B cell (primary cell): ENCODE measurements at regions not wholly inside any gene's neighbourhood (a gene's known extent, or its start where the extent isn't known, plus 50 kb on each side); places are given as distances from the start of the nearest gene placed in this dataset.

Source experiments
- ATAC-seq: fragments of 200-7000 bp; cut with Tn5 transposase; one replicate; pipeline ENCODE4 v1.10.0; 2021; ENCODE audit warnings: low read depth, mild to moderate bottlenecking, moderate number of reproducible peaks, moderate library complexity
- CTCF ChIA-PET: fragments of 350-600 bp; sonication (Branson Sonifier 250); formaldehyde crosslinking; loops from one replicate; lab custom pipeline; 2021; ENCODE audit warnings: antibody characterized with exemption, inconsistent platforms; lab: Charles Lee
- POLR2A ChIA-PET: fragments of 350-600 bp; sonication (Branson Sonifier 250); formaldehyde crosslinking; loops from one replicate; lab custom pipeline; 2021; ENCODE audit warnings: antibody characterized with exemption; lab: Charles Lee
- DNase-seq: peaks from one replicate; pipeline ENCODE4 v3.0.0; 2013
- H2AFZ ChIP-seq: 2 replicates; pipeline ENCODE4 v1.6.1; 2012; ENCODE audit warnings: mild to moderate bottlenecking, low read depth, low read length; ENCODE audit not compliant: insufficient read depth, poor library complexity, severe bottlenecking
- H3K27ac ChIP-seq, 2 donors: 1 replicate in 1 of 2; 2 replicates in 1 of 2; pipeline ENCODE4 v1.5.1; 2012 to 2013; ENCODE audit warnings: low read length in 2 of 2, mild to moderate bottlenecking in 2 of 2, moderate library complexity in 1 of 2
- H3K27me3 ChIP-seq, 4 experiments: fragments of 200-600 bp in 1 of 4; sonication (generic) in 1 of 4; replicated peaks in 1 of 4; 1 replicate in 2 of 4; 2 replicates in 2 of 4; pipeline versions ENCODE4 v1.6.1 to v1.7.0; 2013 to 2016; ENCODE audit warnings: low read length in 3 of 4, mild to moderate bottlenecking in 2 of 4, mixed read lengths in 1 of 4, moderate library complexity in 1 of 4; ENCODE audit not compliant: insufficient read depth in 4 of 4, control insufficient read depth in 3 of 4; ENCODE audit errors: control extremely low read depth in 1 of 4
- H3K36me3 ChIP-seq, 2 experiments: replicated peaks in 1 of 2; 1 replicate in 1 of 2; 2 replicates in 1 of 2; pipeline versions ENCODE4 v1.6.1 to v1.7.1; 2013; ENCODE audit warnings: low read length in 1 of 2; ENCODE audit not compliant: insufficient read depth in 2 of 2, control insufficient read depth in 1 of 2; ENCODE audit errors: control extremely low read depth in 1 of 2, extremely low read depth in 1 of 2
- H3K4me1 ChIP-seq, 2 donors: fragments of 200-600 bp in 1 of 2; sonication (generic) in 1 of 2; 1 replicate in 1 of 2; 2 replicates in 1 of 2; pipeline versions ENCODE4 v1.5.1 to v1.6.1; 2013 to 2017; ENCODE audit warnings: low read length in 2 of 2; ENCODE audit not compliant: control insufficient read depth in 2 of 2, insufficient read depth in 2 of 2
- H3K4me2 ChIP-seq: replicated peaks from 2 replicates; pipeline ENCODE3; 2012; ENCODE audit warnings: mild to moderate bottlenecking, low read depth, low read length; ENCODE audit not compliant: poor library complexity, severe bottlenecking
- H3K4me3 ChIP-seq, 5 experiments: fragments of 200-600 bp in 1 of 5; sonication (generic) in 1 of 5; 1 replicate in 3 of 5; 2 replicates in 2 of 5; pipeline versions ENCODE4 v1.5.1 to v1.7.0; 2011 to 2016; ENCODE audit warnings: low read length in 4 of 5, mild to moderate bottlenecking in 4 of 5, low read depth in 2 of 5, control low read depth in 1 of 5, moderate library complexity in 1 of 5; ENCODE audit not compliant: insufficient read depth in 1 of 5; ENCODE audit errors: control extremely low read depth in 1 of 5, extremely low read depth in 1 of 5
- H3K79me2 ChIP-seq: fragments of 200-600 bp; sonication (generic); one replicate; pipeline ENCODE4 v1.6.0; 2016; ENCODE audit warnings: low read length; ENCODE audit not compliant: control insufficient read depth, insufficient read depth
- H3K9ac ChIP-seq: fragments of 200-600 bp; sonication (generic); 2 replicates; pipeline ENCODE4 v1.6.1; 2017; ENCODE audit warnings: mild to moderate bottlenecking, low read length, moderate library complexity
- H3K9me3 ChIP-seq, 3 donors: one replicate each; pipeline versions ENCODE4 v1.6.1 to v1.7.1; 2013; ENCODE audit warnings: low read length in 2 of 3; ENCODE audit not compliant: control insufficient read depth in 2 of 3, insufficient read depth in 1 of 3; ENCODE audit errors: control extremely low read depth in 1 of 3
- H4K20me1 ChIP-seq: 2 replicates; pipeline ENCODE4 v1.6.0; 2012; ENCODE audit warnings: mild to moderate bottlenecking, low read length; ENCODE audit not compliant: insufficient read depth, control insufficient read depth, poor library complexity, severe bottlenecking
- H3K27ac Mint-ChIP-seq: one replicate; pipeline ENCODE4 v1.8.0; 2021; ENCODE audit warnings: mixed read lengths
- H3K27me3 Mint-ChIP-seq: one replicate; pipeline ENCODE4 v1.8.0; 2021; ENCODE audit warnings: mixed read lengths
- H3K4me1 Mint-ChIP-seq: one replicate; pipeline ENCODE4 v1.8.0; 2021; ENCODE audit warnings: mixed read lengths
- H3K4me3 Mint-ChIP-seq: one replicate; pipeline ENCODE4 v1.8.0; 2021; ENCODE audit warnings: mixed read lengths
- H3K9me3 Mint-ChIP-seq: one replicate; pipeline ENCODE4 v1.8.0; 2022; ENCODE audit warnings: mixed read lengths; ENCODE audit not compliant: insufficient read depth
- CTCF ChIP-seq: fragments of 200-600 bp; IDR thresholded peaks from one replicate; pipeline ENCODE4 v1.8.0; 2022; ENCODE audit warnings: antibody characterized with exemption, mild to moderate bottlenecking
- EZH2 ChIP-seq: IDR thresholded peaks from 2 replicates; pipeline ENCODE4 v1.6.1; 2012; ENCODE audit warnings: borderline replicate concordance, low read depth, mild to moderate bottlenecking, moderate library complexity, low read length; ENCODE audit not compliant: insufficient read depth, poor library complexity, severe bottlenecking
- WGBS: methylation state at CpG from one replicate; pipeline ENCODE4 v1.1.5; 2013; ENCODE audit warnings: missing lambda C conversion rate; ENCODE audit not compliant: insufficient coverage; 5-methylcytosine and 5-hydroxymethylcytosine counted together
- intact Hi-C: fragments of 100-400 bp; cut with micrococcal nuclease; formaldehyde crosslinking; loops from one replicate; pipeline ENCODE4 v1.10.0; 2022

DNA sequence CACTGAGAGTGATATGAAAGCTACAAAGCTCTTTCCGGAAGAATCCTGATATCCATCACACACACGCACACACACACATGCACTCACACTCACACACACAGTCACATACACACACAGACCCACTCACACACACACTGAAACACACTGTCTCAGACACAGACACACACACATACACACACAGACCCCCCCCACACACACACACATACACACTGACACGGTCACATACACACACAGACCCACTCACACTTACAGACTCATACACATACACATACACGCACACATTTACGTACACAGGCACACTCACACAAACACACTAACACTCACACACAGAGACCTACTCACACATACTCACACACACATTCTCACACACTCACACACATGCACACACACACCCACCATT lies 58.6 kb downstream of the LIG4 start:
- DNase-seq (no peak), ATAC-seq (no peak)
- ChIA-PET CTCF (interaction anchor here (1.2 to 4.2 kb wide), 8 partner anchors 9 to 951 kb away, joined by 3 to 50 read pairs (median 6); no protein-coding TSS in a partner anchor), POLR2A (no interaction called here)
- H3K4me1 Mint-ChIP-seq: no peaks in the 10 kb centered on the region
- no peak overlapping the region for H2AFZ ChIP-seq
- no peak overlapping the region for H3K4me3 ChIP-seq
- no peak overlapping the region for H3K4me3 Mint-ChIP-seq
- peaks cover 0 to 4% (median 3%) of the 10 kb centered on the region in 3 donors for H3K9me3 ChIP-seq
- no peak overlapping the region for H3K4me2 ChIP-seq
- H3K27me3 Mint-ChIP-seq: peaks cover 14% of the 10 kb centered on the region
- H4K20me1 ChIP-seq: no peaks in the 10 kb centered on the region
- intact Hi-C loops: no loop called here
- no peaks in the 10 kb centered on the region for H3K36me3 ChIP-seq
- H3K9me3 Mint-ChIP-seq: peaks cover 9% of the 10 kb centered on the region
- no peaks in the 10 kb centered on the region for H3K4me1 ChIP-seq
- no peak overlapping the region for H3K27ac Mint-ChIP-seq
- no peak overlapping the region for H3K27ac ChIP-seq
- 96% methylated on average over 5 of the region's 5 CpGs for WGBS
- H3K9ac ChIP-seq: no peak overlapping the region
- no peaks in the 10 kb centered on the region for H3K79me2 ChIP-seq
- peaks cover 0 to 2% (median 0%) of the 10 kb centered on the region in 4 experiments for H3K27me3 ChIP-seq
- TF ChIP-seq CTCF (no peak), EZH2 (no peak)

GRCh38 chr13:108155185-108156106 lies 59.9 kb downstream of the LIG4 start:
- no peaks in the 10 kb centered on the region for H3K4me1 ChIP-seq
- 60% methylated on average over 1 of the region's 16 CpGs for WGBS
- POLR2A ChIA-PET: no interaction called here
- Mint-ChIP-seq H3K9me3 (peaks cover 9% of the 10 kb centered on the region), H3K27me3 (peaks cover 19% of the 10 kb centered on the region), H3K4me1 (no peaks in the 10 kb centered on the region), H3K4me3 (no peak overlapping the region), H3K27ac (no peak overlapping the region)
- no peaks in the 10 kb centered on the region for H3K79me2 ChIP-seq
- no peak overlapping the region for H3K9ac ChIP-seq
- H3K36me3 ChIP-seq: no peaks in the 10 kb centered on the region
- H3K4me2 ChIP-seq: no peak overlapping the region
- DNase-seq: peak; percentile 65
- H3K9me3 ChIP-seq: peaks cover 0 to 8% (median 3%) of the 10 kb centered on the region in 3 donors
- H3K4me3 ChIP-seq: no peak overlapping the region
- H3K27me3 ChIP-seq: peaks cover 0 to 2% (median 0%) of the 10 kb centered on the region in 4 experiments
- peak; percentile 51 for ATAC-seq
- no peak overlapping the region for H2AFZ ChIP-seq
- no peaks in the 10 kb centered on the region for H4K20me1 ChIP-seq
- H3K27ac ChIP-seq: no peak overlapping the region
- intact Hi-C loops: no loop called here
- CTCF ChIA-PET: interaction anchor here (0.6 to 4.2 kb wide), 20 partner anchors 10 to 949 kb away, joined by 3 to 50 read pairs (median 4); no protein-coding TSS in a partner anchor
- peak; percentile 98 for TF ChIP-seq CTCF
- no peak for TF ChIP-seq EZH2
